HCT116 (cell line): ENCODE measurements at regions not wholly inside any gene's neighbourhood (a gene's known extent, or its start where the extent isn't known, plus 50 kb on each side); places are given as distances from the start of the nearest gene placed in this dataset.

ENCODE experiments used
- EZH2 ChIP-seq: fragments of 200-600 bp; sonication (generic); IDR thresholded peaks from 2 replicates; pipeline ENCODE4 v1.6.1; 2017; ENCODE audit warnings: antibody characterized with exemption, mixed run types
- FOSL1 ChIP-seq: IDR thresholded peaks from 2 replicates; pipeline ENCODE4 v1.6.1; 2012; ENCODE audit warnings: low read depth
- JUND ChIP-seq: IDR thresholded peaks from 2 replicates; pipeline ENCODE4 v1.6.1; 2012
- POLR2A ChIP-seq: IDR thresholded peaks from 2 replicates; pipeline ENCODE4 v1.7.0; 2011; ENCODE audit warnings: borderline replicate concordance; ENCODE audit not compliant: insufficient read depth, insufficient read length; ENCODE audit errors: extremely low read depth
- POLR2AphosphoS5 ChIP-seq: IDR thresholded peaks from 2 replicates; pipeline ENCODE4 v1.6.1; 2011; ENCODE audit warnings: mild to moderate bottlenecking, low read depth, low read length, moderate library complexity
- SIN3A ChIP-seq: IDR thresholded peaks from 2 replicates; pipeline ENCODE4 v1.6.1; 2012; ENCODE audit warnings: low read depth
- SP1 ChIP-seq: IDR thresholded peaks from 2 replicates; pipeline ENCODE4 v1.6.1; 2012; ENCODE audit warnings: low read depth
- SRF ChIP-seq: IDR thresholded peaks from 2 replicates; pipeline ENCODE4 v1.6.1; 2012; ENCODE audit warnings: low read depth
- YY1 ChIP-seq: IDR thresholded peaks from 2 replicates; pipeline ENCODE4 v1.6.1; 2011; ENCODE audit warnings: low read length, low read depth, moderate library complexity, mild to moderate bottlenecking; ENCODE audit not compliant: insufficient replicate concordance; ENCODE audit errors: extremely low read depth
- TF ChIP-seq, protein P1 (sequence below): IDR thresholded peaks from 2 replicates; pipeline ENCODE4 v1.6.1; 2012
- TF ChIP-seq, protein P2 (sequence below), 3 experiments: fragments of 200-600 bp in 1 of 3; sonication (generic) in 1 of 3; IDR thresholded peaks in 2 of 3; conservative IDR thresholded peaks in 1 of 3; 2 replicates each; pipeline ENCODE4 v1.5.1; 2012 to 2017; ENCODE audit warnings: low read depth in 2 of 3, low read length in 2 of 3, antibody characterized with exemption in 1 of 3, borderline replicate concordance in 1 of 3, control low read depth in 1 of 3, mild to moderate bottlenecking in 1 of 3, mixed read lengths in 1 of 3, mixed run types in 1 of 3, moderate library complexity in 1 of 3; ENCODE audit not compliant: insufficient read depth in 1 of 3
- TF ChIP-seq, protein P3 (sequence below): IDR thresholded peaks from 2 replicates; pipeline ENCODE4 v1.6.1; 2012

DNA sequence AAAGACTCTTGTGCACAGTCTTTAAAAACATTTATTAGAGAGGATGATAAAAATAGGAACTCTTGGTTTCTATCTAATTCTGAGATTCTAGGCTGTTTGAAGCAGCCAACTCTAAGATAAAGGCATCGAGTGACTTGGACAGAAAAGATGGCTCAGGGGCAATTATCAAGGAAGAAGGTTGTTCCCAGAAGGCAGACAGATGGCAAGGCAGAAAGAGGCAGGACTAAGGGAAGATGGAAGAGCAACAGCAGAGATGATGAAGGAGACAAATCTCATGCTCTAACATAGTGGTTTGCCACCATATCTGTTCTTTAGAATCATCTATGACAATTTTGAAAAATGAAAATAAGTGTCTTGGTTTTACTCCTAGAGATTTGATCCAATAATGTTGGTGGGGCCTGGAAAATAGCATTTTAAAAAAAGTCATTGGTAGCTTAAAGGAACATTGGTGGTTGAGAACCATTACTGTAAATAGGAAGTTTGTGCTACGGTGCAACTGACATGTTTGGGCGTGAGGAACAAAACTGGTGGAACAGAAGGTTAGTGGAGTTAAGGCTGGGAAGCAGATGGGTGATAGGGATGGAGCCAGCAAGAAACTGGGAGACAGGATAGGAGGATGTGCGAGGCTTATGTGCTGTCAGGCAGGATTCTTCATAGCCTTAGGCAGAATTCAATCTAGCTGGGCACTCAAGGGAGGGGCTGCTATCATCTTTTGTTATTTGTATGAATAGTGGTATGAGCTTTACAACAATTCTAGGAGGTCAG, 751.1 kb downstream of the DHX35 start:
- TF ChIP-seq, protein P1, sequence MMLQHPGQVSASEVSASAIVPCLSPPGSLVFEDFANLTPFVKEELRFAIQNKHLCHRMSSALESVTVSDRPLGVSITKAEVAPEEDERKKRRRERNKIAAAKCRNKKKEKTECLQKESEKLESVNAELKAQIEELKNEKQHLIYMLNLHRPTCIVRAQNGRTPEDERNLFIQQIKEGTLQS: no peak
- TF ChIP-seq EZH2 (no peak), POLR2AphosphoS5 (no peak), SIN3A (no peak), FOSL1 (no peak), JUND (no peak), YY1 (no peak), POLR2A (no peak), SRF (no peak), SP1 (no peak)
- TF ChIP-seq, protein P2, sequence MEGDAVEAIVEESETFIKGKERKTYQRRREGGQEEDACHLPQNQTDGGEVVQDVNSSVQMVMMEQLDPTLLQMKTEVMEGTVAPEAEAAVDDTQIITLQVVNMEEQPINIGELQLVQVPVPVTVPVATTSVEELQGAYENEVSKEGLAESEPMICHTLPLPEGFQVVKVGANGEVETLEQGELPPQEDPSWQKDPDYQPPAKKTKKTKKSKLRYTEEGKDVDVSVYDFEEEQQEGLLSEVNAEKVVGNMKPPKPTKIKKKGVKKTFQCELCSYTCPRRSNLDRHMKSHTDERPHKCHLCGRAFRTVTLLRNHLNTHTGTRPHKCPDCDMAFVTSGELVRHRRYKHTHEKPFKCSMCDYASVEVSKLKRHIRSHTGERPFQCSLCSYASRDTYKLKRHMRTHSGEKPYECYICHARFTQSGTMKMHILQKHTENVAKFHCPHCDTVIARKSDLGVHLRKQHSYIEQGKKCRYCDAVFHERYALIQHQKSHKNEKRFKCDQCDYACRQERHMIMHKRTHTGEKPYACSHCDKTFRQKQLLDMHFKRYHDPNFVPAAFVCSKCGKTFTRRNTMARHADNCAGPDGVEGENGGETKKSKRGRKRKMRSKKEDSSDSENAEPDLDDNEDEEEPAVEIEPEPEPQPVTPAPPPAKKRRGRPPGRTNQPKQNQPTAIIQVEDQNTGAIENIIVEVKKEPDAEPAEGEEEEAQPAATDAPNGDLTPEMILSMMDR (IDR thresholded peaks at IDR 0.05 in 2 of 3, conservative IDR thresholded peaks at IDR 0.05 in 1 of 3; ENCODE audit: borderline replicate concordance in 1 of 3, insufficient read depth in 1 of 3, low read depth in 2 of 3, low read length in 2 of 3): no peak
- TF ChIP-seq, protein P3, sequence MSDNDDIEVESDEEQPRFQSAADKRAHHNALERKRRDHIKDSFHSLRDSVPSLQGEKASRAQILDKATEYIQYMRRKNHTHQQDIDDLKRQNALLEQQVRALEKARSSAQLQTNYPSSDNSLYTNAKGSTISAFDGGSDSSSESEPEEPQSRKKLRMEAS: no peak
